NCI-H2107 treated with DMSO at 0.1 percent for 48 hours (cell line): ENCODE measurements at regions not wholly inside any gene's neighbourhood (a gene's known extent, or its start where the extent isn't known, plus 50 kb on each side); places are given as distances from the start of the nearest gene placed in this dataset.
"Not testable (repeated sequence)": the region's sequence is repeated elsewhere in the genome, so short reads cannot be mapped to it uniquely, and the experiment has no call there.

Source experiments
- DNase-seq: peaks from one replicate; lab custom pipeline; 2025; ENCODE audit not compliant: unreplicated experiment; lab: John Stamatoyannopoulos, UW

GRCh38 chr7:113784316-113784715 is 134.5 kb downstream of the PPP1R3A start:
- no peak for DNase-seq

- DNase-seq = no peak
Measured at GRCh38 chr7:113783403-113783802, 135.4 kb downstream of the PPP1R3A start.

- DNase-seq = no peak
Measured at GRCh38 chr7:113775804-113776203, 143.0 kb downstream of the PPP1R3A start.

- DNase-seq = no peak
Measured at GRCh38 chr7:113775401-113775800, 143.4 kb downstream of the PPP1R3A start.

- peak; percentile 18 for DNase-seq
Measured at GRCh38 chr7:113774182-113774807, 144.5 kb downstream of the PPP1R3A start.

GRCh38 chr7:113770146-113770738 is 148.6 kb downstream of the PPP1R3A start:
- DNase-seq = no peak

GRCh38 chr7:113768387-113768786 is 150.4 kb downstream of the PPP1R3A start:
- DNase-seq = no peak

GRCh38 chr7:113764401-113765035 is 154.3 kb downstream of the PPP1R3A start:
- DNase-seq = no peak

- no peak for DNase-seq
Measured at GRCh38 chr7:113763226-113763625, 155.6 kb downstream of the PPP1R3A start.

- DNase-seq = no peak
Measured at GRCh38 chr7:113756250-113756649, 162.6 kb downstream of the PPP1R3A start.

GRCh38 chr7:113752689-113753088 is 166.1 kb downstream of the PPP1R3A start:
- no peak for DNase-seq

GRCh38 chr7:113752289-113752688 is 166.5 kb downstream of the PPP1R3A start:
- no peak for DNase-seq

GRCh38 chr7:113751547-113751946 is 167.3 kb downstream of the PPP1R3A start:
- no peak for DNase-seq

- DNase-seq = not testable (repeated sequence)
Measured at GRCh38 chr7:113748385-113748784, 170.4 kb downstream of the PPP1R3A start.

GRCh38 chr7:113742946-113743431 is 175.8 kb downstream of the PPP1R3A start:
- not testable (repeated sequence) for DNase-seq

- DNase-seq = no peak
Measured at GRCh38 chr7:113742377-113742776, 176.4 kb downstream of the PPP1R3A start.

- DNase-seq = no peak
Measured at GRCh38 chr7:113731571-113731970, 187.2 kb downstream of the PPP1R3A start.

GRCh38 chr7:113730309-113730955 is 188.4 kb downstream of the PPP1R3A start:
- DNase-seq = no peak

- no peak for DNase-seq
Measured at GRCh38 chr7:113727486-113727885, 191.3 kb downstream of the PPP1R3A start.

GRCh38 chr7:113722006-113722405 is 196.8 kb downstream of the PPP1R3A start:
- DNase-seq = no peak

- no peak for DNase-seq
Measured at GRCh38 chr7:113717739-113718138, 201.1 kb downstream of the PPP1R3A start.
